ENCODE measurements at regions not wholly inside any gene's neighbourhood (a gene's known extent, or its start where the extent isn't known, plus 50 kb on each side); places are given as distances from the start of the nearest gene placed in this dataset.

DNA sequence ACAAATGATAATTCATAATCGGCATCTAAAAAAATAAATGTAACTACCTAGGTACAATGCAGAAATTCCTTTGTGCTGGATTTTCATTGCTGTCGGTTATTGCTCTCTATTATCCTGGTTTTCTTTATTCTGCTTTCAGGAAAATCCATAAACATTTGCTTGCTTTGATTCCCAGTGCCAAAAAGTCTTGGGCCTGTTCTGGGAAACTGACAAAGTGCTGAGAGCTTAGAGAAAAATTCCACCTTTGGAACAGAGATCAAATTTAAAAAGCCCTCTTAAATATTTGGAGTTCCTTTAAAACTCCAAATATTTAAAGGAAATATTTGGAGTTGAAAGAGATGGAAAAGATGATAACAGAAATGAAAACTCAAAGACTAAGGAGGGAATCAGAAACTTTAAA lies 87.3 kb upstream of the ZBED5 start:
- DNase-seq, result no peak

DNA sequence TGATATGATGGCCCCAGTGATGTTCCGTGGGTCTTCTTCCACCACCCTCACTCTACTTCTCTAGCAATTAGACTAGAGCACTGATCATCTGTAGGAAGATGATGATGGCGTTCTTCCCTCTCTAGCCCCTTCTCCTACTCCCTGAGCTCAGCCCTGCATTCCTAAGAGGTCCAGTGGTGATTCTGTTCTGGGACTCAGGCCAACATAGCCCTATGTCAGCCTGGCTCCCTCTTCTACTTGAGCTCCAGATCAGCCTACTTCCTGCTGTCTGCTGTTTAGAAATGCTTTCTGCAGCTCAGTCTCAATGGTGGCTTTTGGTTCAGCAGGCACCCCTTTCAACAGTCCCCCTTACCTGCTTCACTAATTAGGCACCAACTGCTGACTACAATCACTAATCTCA lies 86.1 kb upstream of the ZBED5 start:
- no peak for DNase-seq

DNA sequence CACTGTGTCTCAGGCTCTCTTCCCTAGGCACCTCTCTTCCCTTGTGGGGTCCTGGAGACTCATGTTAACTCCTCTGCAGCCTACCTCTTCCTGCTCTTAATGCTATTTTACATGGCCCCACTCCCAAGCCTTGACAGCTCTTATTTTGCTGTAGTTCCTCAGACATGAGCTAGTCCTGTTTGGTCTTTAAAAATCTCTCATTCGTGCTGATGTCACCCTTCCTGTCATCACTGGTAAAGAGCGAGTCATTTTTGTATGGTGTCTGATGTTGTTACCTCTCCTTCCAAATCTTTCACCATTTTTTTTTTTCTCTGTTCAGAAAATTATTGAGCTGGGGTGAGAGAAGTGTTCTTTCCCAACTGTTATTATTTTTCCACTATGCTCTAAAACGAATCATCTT lies 84.8 kb upstream of the ZBED5 start:
- DNase-seq, result no peak

DNA sequence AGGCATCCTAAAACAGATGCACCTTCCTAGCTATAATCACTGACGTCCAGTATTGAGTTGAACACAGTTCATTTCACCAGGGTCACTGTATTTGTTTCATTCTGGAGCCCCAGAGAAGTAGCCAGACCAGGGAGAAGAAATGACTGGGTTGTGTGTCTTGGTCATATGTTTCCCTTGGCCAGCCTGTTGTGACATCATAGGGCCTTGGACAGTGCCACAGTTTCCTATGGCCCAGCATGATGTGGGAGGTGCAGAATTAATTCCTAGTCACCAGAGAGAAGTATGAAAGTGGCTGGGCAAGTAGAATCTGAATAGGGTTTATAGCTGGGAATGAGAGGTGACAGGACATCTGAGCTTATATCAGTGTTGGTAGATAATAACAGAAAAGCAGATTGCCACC lies 84.0 kb upstream of the ZBED5 start:
- DNase-seq, result no peak

DNA sequence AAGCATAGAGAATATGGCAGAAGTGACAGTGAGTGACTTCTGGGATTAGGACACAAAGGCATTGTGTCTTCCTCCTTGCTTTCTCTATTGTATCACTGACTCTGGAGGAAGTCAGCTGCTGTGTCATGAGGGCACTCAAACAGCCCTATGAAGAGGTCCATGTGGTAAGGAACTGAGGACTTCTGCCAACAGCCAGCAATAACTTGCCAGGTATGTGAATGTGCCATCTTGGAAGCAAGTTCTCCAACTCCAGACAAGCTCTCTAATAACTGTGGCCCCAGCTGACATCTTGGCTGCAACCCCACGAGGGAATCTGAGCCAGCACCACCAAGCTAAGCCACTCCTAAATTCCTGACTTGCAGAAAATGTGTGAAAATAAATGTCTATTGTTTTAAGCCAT lies 83.6 kb upstream of the ZBED5 start:
- DNase-seq, result no peak

DNA sequence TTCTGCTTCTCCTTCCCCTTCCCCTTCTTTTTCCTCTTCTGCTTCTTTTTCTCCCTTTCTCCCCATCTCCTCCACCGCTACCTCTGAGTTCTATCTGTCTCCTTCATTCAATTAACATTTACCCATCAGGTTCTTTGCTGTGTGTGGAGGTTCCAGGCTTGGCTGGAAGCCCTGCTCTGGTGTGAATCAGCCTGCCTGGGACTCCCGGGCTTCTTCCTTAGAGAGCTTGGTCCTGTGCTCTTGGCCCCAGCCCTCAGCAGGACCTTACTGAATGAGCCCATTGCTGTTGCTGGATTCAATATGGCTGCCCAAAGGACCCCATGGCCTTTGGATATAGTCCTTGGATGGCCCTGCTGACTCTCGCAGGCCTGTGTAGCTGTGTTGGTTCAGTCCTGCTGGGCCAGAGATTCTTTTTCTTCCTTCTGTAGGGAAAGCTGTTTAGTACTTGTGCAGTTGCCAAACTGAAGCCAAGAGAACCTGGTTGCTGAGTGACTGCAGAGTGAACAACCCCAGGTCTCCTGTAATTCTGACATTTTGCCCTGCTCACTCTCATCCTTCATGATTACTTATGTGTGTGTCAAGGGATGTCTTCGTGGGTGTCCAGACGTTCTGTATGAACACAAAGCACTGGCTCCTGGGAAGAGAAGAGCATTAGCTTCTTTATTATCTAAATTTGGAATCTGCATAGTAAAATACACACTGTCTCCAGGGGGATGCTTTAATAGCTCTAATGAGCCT lies 81.0 kb upstream of the ZBED5 start:
- no peak for DNase-seq

DNA sequence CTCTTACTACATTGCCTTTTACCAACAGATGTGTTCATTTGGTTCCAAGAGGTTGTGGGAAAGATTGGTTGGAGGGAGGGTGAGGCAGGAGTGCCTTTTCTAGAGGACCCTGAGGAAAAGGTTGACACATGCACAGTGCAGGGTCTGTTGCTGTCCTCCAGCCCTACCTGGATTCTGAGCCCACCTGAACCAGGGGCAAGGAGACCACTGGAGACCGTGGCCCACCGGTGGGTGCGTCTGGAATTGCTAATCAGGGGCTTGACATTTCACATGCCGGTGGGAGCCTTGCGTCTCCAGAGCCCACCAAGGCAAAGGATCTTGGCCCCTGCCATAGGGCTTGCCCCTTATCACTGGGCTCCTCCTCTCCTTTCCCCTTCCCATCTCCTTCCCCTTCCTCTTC lies 80.4 kb upstream of the ZBED5 start:
- no peak for DNase-seq

DNA sequence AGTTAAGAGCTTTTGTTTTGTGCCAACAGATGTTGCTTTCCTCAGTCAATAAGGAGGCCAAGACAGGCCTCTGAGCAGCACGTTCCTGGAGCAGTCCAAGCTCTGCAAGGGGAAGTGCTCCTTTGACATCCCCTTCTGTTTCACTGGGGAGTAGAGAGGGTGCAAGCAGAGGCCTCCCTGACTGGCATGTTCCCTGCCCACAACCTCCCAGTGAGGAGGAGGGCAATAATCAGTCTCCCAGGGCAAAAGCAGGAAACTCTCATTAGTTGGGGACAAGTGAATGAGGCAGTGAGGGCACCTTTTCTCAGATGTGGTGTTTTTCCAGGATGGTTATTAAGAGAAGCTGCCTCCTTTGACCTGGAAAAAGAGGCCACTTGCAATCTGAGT lies 79.5 kb upstream of the ZBED5 start:
- no peak for DNase-seq

DNA sequence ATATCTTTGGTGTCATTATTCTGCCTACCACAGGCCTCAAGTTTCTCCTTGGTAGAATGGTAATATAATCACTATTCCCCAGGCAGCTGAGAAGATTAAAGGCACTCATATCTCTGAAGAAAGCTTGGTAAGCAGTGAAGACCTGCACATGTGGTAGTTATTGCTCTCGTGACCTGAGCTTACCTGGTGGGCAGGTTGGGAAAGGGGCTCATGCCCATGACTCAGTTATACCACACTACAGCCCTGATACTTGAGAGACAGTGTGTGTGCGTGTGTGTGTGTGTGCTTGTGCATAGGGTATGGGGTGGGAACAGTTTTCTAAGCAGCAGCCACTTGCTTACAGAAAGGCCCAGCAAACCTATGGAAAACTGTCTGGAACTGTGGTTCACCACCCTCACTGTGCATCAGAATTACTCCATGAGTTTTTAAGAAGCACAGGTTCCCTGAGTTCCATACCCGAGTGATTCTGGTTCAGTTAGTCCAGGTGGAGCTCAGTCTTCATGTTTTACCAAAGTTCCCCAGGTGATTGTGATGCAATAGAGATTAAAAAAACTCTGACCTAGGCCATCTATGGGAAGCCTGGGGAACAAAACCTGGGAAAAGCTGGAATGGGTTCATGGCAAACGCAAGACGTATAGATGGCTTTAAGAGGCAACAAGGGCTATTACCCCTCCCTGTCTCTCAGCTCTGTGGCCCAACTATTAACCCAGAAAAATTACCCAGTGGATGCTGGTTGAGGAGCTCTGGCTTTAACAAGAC lies 79.0 kb upstream of the ZBED5 start:
- DNase-seq, result no peak

DNA sequence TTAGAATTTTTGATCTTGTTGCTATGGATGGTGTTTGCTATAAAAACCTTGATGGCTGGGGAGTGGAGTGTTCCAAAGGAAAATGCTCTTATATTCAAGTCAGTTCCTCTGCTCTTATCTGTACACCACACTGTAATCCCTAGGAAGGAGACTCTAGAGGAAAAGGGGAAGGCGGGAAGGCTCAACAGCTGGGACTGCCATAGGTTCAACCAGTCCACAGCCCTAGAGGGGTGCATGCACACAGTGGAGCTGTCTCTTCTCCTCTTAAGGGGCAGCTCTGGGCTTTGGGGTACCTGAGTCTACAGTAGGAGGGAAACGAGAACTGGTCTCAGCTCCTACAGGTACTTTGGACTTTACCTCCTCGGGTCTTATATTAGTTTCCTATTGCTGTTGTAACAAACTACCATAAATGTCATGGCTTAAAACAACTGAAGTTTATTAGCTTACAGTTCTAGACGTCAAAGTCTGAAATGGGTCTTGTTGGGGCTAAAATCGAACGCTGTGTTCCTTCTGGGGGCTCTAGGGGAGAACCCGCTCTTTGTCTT lies 77.2 kb upstream of the ZBED5 start:
- no peak for DNase-seq

DNA sequence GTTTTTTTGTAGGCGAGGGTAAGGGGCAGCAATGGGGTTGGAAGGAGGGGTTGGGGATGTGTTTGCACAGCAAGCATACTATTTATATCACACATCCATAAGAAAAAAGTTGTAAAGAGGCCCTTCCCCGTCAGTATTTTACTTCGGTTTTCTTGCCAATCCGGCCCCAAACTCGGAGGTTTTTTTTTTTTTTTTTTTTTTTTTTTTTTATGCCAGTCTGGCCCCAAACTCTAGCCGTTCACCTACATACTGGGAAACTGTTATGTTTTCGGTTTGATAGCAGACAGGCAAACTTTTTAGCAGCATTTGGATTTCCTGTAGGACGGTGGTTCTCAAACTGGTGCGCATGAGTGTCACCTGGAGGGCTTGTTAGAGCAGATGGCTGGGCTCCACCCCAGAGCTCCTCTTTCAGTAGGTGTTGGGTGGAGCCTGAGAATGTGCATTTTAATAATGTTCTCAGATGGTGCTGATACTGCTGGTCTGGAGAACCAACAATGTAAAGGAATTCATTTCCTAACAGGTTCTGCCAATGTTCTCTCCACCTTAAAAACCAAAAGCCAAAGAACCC lies 76.5 kb upstream of the ZBED5 start:
- DNase-seq, result no peak

DNA sequence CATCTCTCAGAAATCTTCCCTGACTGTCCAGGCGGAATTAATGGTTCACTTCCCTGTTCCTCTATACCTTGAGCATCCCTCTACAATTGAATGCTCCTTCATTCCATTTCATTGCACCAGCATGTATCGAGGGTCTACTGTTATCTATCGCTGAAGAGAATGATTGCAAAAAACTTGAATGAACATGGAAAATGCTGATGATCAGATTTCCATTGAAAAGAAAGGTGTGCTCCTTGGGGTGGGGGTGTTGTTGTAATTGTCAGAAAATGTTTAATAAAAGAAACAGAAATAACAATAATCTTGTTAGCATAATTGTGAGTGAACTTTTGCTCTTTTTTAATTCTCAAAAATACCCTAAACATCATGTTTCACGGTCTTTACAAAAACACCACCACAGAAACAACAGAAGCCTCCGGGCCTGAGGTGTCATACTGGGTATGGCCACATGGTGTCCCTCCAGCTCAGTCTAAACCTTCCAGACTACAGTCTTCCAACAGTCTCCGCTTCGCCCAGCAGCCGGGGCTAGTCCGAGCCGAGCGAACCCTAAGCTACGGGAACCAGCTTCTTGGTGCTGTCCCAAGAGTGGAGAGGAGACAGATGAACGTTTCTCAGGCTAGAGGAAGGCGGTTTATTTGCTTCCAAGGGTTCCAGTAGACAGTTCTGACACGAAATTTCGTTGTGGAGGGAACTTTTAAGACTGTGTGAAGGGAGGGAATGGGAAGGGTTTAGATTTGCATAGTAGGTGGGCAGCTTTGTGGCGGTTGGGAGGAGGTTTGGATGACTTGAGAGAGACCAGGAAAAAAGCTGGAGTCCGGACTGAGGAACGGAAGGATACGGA lies 75.8 kb upstream of the ZBED5 start:
- DNase-seq, result peak; percentile 73

DNA sequence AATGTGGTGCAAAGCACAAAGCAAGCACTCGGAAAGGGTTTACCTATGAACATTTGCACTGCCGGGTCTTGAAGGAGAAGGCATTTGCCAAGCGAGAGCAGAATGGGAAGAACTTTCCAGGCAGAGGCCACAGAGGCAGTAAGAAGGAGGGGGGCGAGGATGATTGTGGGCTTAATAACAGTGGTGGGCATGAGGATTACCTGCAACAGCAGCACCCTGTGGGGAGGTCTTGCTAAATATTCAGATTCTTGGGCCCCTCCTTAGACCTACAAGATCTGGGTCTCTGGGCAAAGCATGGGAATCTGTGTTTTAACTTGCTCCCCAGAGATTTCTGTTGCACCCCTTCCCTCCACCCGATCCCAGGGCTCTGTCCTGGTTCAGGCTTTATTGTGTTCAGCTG lies 75.1 kb upstream of the ZBED5 start:
- no peak for DNase-seq

DNA sequence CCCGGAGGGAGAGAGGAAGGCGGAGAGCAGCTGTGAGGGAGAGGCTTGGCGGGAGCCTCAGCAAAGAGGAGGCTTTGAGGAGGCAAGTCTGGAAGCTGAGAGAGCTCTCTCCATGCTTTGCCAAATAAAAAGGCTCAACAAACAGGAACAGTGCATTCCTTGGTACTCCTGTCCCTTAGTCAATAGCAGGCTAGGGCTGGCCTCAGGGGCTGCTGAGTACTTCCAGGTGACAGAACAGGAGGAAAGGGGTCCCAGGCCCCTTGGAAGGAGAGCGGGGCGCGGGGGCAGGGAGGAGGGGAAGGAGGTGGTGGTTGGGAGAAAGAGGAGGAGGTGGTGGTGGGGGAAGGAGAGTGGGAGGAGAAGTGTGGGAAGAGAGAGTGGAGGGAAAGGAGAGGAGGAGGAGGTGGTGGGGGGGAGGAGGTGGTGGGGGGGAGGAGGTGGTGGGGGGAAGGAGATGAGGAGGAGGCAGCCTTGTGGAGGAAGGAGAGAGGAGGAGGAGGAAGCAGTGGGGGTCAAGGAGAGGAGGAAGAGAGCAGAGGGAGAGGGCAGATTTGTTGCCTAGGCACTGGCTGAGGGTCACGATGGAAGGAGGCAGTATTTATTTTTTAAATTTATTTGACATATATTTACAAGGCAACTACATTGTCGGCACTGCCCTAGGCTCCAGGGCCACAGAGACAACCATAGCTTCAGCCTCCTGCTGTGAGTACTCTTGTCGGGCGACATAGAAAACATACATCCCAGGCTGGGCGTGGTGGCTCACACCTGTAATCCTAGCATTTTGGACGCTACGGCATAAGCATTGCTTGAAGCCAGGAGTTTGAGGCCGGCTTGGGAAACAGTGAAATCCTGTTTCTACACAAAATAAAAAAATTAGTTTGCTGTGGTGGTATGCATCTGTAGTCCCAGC lies 74.2 kb upstream of the ZBED5 start:
- DNase-seq, result no peak

DNA sequence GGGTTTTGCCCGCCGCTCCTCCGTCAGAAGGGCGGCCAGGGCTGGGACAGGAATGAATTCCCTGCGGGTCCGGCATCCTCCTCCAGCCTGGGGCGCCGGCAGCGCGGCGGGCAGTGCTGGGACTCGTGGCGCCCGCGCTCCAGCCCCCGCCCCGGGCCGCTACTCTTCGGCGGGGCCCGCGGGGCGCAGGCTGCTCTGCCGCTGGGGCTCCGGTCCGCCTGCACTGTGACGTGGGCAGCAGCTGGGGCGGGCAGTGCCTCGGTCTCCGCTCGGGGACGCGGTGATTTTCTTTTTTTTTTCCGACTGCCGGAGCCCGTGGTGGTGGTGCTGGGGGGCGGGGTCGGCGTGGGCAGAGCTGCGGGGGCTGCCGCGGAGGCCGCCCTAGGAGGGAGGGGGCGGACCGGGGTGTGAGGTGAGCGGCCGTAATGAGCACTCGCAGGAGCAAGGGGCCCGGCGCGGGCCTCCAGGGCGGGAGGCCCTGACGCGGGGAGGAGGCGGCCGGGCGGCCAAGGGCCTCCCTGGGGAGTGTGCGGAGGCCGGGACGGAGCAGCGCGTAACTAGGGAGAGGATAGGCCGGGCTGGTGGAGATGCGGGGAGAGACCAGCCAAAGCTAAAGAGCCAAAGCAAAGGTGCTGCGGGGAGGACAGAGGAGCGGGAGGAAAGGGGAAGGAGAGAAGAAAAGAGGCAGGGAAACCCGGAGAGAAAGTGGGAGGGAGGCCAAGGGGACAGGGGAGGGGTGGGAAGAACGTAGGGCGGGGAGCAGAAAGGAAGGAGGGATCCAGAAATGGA lies 73.3 kb upstream of the ZBED5 start:
- DNase-seq, result no peak

DNA sequence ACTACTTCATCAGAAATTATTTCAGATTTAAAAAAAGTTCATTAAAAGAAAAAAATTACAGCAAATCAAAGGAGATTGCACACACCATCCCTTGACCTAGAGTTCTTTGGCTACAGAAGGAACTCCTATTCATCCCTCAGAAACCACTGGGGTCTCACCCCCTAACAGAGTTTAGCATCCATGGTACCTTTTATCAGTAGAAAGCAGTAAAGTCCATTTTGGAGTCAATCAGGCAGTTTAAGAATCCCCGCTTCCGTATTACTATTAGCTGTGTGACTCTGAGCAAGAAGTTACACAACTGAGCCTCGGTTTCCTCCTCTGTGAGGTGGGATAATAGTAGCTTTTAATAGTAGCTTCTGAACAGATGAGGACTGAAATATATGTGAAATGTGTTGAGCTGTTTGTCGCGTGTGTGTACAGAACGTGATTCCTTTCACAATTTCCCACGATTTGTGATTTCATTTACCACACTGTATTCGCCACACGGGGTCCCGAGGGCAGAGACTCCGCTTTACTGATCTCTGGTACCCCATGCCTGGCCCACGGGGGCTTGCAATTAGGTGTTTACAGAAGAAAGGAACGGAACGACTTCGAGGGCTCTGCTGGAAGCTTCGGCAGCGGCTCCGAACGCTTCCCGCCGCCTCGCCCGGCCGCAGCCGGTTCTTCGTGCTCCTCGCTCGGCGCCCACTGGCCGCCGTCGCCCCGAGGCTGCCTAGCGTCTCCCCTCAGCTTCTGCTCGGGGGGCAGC lies 72.5 kb upstream of the ZBED5 start:
- no peak for DNase-seq

DNA sequence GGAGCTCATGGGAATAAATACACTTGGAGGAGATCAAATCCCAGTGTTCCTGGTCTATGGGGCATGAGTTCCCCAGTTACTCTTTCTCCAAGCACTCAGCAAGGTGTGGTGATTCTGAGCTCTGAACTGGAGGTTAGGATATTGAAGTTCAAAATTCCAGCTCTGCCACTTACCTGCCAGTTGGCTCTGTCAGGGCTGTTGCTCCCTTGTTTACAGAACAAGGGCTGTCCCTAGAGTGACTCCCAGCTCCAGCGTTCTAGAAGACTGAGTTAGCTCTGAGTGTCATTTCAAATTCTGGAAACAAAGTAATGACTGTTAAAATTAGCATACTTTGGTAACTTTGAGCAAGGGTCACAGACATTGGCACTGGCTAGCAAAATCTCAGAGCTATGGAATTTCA lies 69.7 kb upstream of the ZBED5 start:
- no peak for DNase-seq

DNA sequence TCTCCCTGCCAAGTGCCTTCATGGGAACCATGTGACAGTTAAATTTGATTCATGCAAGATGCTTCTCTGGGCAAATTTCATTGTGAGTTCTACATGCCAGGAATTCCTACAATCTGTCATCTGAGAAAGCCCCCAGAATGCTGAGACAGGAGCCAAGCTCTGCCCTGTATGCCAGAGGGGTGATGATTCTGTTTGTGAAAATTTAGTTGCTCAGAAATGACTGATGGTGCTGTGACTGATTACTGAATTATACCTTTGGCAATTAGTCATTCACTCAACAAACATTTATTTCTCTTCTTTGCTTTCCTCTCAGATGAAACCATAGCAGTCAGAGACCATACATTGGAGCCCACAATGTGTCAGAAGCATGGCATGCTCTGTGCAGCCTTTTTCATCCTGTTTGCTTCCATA lies 69.0 kb upstream of the ZBED5 start:
- DNase-seq, result no peak

DNA sequence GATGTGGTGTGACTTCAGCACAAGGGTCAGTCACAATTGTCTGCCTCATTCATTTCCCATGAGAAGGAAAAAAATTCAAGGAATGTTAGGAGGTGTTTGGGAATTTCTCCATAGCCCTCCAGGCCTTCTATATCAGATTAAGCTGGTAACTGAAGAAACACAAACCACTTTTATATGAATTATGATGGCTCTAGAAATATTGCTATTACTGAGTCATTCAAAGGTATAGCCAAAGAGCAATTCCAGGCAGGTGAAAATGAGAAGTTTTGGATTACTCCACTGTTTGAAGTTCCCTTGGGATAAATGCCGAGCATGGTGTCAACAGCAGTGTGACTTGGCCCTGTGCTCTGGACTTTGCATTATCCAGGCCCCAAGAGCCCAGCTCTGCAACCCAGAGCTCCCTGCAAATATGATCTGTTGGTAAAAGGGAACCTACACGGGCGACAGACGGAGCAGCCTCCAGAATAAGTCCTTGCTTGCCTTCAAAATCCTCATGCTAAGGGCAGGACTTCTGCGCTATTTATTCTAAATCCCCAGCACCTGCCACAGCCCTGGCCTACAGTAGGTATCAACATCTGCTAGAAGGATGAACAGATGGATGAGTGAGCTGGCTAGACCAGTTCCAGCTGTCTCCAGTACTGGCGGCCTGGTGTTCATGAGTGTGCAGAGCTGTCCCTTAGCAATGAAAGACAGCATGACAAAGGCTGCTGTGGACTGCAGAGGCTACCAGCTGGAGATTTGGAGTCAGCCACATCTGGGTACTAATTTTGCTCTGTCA lies 67.5 kb upstream of the ZBED5 start:
- DNase-seq, result no peak

DNA sequence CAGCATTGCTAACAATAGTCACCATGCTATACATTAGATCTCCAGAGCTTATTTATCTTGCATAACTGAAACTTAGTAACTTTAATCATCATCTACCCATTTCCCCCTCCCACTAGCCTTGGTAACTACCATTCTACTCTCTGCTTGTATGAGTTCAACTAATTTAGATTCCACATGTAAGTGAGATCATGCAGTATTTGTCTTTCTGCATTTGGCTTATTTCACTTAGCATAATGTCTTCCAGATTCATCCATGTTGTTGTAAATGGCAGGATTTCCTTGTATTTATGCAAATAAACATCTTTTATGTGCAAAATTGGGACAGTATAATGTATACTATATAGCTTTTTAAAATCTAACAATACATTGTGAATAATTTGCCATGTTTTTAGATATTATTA lies 66.0 kb upstream of the ZBED5 start:
- no peak for DNase-seq
